ENCODE measurements at regions not wholly inside any gene's neighbourhood (a gene's known extent, or its start where the extent isn't known, plus 50 kb on each side); places are given as distances from the start of the nearest gene placed in this dataset.
"Not testable (repeated sequence)": the region's sequence is repeated elsewhere in the genome, so short reads cannot be mapped to it uniquely, and the experiment has no call there.

GRCh38 chr3:75325716-75326115, 338.4 kb upstream of the FRG2C start:
- no peak for DNase-seq

GRCh38 chr3:75327453-75327852, 336.7 kb upstream of the FRG2C start:
- DNase-seq = no peak

GRCh38 chr3:75329476-75330097, 334.5 kb upstream of the FRG2C start:
- no peak for DNase-seq

- not testable (repeated sequence) for DNase-seq
Observed at GRCh38 chr3:75330446-75330845, 333.7 kb upstream of the FRG2C start.

- DNase-seq = not testable (repeated sequence)
Observed at GRCh38 chr3:75332090-75332489, 332.0 kb upstream of the FRG2C start.

- DNase-seq = no peak
Observed at GRCh38 chr3:75332794-75333193, 331.3 kb upstream of the FRG2C start.

GRCh38 chr3:75334299-75334698, 329.8 kb upstream of the FRG2C start:
- no peak for DNase-seq

GRCh38 chr3:75337226-75337900, 326.8 kb upstream of the FRG2C start:
- DNase-seq = no peak

- no peak for DNase-seq
Observed at GRCh38 chr3:75338342-75338741, 325.8 kb upstream of the FRG2C start.

- no peak for DNase-seq
Observed at GRCh38 chr3:75341324-75342067, 322.6 kb upstream of the FRG2C start.

- DNase-seq = no peak
Observed at GRCh38 chr3:75342425-75342824, 321.7 kb upstream of the FRG2C start.

GRCh38 chr3:75350536-75350935, 313.6 kb upstream of the FRG2C start:
- DNase-seq = not testable (repeated sequence)

GRCh38 chr3:75362086-75362784, 301.9 kb upstream of the FRG2C start:
- DNase-seq = peak; percentile 79

- not testable (repeated sequence) for DNase-seq
Observed at GRCh38 chr3:75372964-75373363, 291.2 kb upstream of the FRG2C start.

- DNase-seq = not testable (repeated sequence)
Observed at GRCh38 chr3:75379840-75380239, 284.3 kb upstream of the FRG2C start.

- no peak for DNase-seq
Observed at GRCh38 chr3:75380276-75380771, 283.8 kb upstream of the FRG2C start.

GRCh38 chr3:75384016-75384415, 280.1 kb upstream of the FRG2C start:
- DNase-seq = not testable (repeated sequence)

- DNase-seq = not testable (repeated sequence)
Observed at GRCh38 chr3:75388486-75389124, 275.5 kb upstream of the FRG2C start.

GRCh38 chr3:75393288-75393694, 270.8 kb upstream of the FRG2C start:
- DNase-seq = not testable (repeated sequence)

- DNase-seq = not testable (repeated sequence)
Observed at GRCh38 chr3:75394102-75394501, 270.0 kb upstream of the FRG2C start.

- DNase-seq = not testable (repeated sequence)
Observed at GRCh38 chr3:75394562-75395360, 269.4 kb upstream of the FRG2C start.

Measured in DMS53 (cell line).